ENCODE measurements at regions not wholly inside any gene's neighbourhood (a gene's known extent, or its start where the extent isn't known, plus 50 kb on each side); places are given as distances from the start of the nearest gene placed in this dataset.

DNA sequence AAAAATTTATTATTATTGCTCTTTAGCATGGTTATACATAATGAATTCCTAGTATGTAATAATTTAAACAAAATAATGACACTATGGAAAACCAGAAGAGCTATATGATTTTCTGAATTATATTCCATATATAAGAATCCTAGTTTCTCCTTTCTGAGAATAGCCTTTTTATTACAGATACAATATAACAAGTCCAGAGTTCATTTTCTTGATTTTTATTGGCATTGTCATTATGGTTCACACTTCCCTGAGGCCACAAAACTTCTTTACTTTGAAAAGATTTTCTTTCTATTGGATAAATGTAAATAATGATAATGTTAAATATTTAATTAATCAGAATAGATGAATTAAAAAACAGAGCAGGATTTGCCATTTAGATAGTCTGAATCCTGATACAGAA is 362.3 kb upstream of the BCHE start:
- Histone ChIP-seq H3K27me3 (replicated peaks; ENCODE audit: insufficient read depth) (no peaks in the 10 kb centered on the region), H3K36me3 (no peaks in the 10 kb centered on the region), H3K9me3 (no peaks in the 10 kb centered on the region), H3K27ac (no peak overlapping the region), H3K4me1 (ENCODE audit: control insufficient read depth in 1 of 2, low read depth in 2 of 2) (no peaks in the 10 kb centered on the region), H3K4me3 (no peak overlapping the region)
- ATAC-seq (ENCODE audit: insufficient number of reproducible peaks, low FRiP score, low read depth) (no peak), DNase-seq (ENCODE audit: low spot score) (no peak)
- TF ChIP-seq, protein P1, sequence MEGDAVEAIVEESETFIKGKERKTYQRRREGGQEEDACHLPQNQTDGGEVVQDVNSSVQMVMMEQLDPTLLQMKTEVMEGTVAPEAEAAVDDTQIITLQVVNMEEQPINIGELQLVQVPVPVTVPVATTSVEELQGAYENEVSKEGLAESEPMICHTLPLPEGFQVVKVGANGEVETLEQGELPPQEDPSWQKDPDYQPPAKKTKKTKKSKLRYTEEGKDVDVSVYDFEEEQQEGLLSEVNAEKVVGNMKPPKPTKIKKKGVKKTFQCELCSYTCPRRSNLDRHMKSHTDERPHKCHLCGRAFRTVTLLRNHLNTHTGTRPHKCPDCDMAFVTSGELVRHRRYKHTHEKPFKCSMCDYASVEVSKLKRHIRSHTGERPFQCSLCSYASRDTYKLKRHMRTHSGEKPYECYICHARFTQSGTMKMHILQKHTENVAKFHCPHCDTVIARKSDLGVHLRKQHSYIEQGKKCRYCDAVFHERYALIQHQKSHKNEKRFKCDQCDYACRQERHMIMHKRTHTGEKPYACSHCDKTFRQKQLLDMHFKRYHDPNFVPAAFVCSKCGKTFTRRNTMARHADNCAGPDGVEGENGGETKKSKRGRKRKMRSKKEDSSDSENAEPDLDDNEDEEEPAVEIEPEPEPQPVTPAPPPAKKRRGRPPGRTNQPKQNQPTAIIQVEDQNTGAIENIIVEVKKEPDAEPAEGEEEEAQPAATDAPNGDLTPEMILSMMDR (IDR thresholded peaks at IDR 0.05), result no peak

DNA sequence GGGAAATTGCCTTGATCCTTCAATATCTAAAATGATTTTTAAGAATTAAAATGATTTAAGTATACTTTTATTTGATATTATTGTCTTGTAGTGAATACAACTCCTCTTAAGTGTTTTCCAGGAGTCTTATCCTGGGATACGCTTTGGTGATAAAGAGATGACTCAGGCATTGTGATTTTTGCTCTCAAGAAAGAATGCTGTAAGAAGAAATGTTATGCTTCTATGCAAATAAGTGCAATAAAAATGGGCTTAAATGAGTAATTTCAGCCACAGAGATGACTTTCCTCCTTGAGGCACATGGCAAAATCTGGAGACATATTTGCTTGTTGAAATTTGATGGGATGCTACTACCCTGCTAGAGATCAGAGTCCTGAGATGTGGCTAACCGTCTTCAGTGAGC is 358.6 kb upstream of the BCHE start:
- H3K36me3 ChIP-seq, result no peaks in the 10 kb centered on the region
- H3K27ac ChIP-seq, result no peak overlapping the region
- H3K4me3 ChIP-seq, result no peak overlapping the region
- no peaks in the 10 kb centered on the region for H3K4me1 ChIP-seq (ENCODE audit: control insufficient read depth in 1 of 2, low read depth in 2 of 2)
- TF ChIP-seq, protein P1 (IDR thresholded peaks at IDR 0.05), result no peak
- H3K9me3 ChIP-seq, result no peaks in the 10 kb centered on the region
- H3K27me3 ChIP-seq (replicated peaks; ENCODE audit: insufficient read depth), result no peaks in the 10 kb centered on the region
- DNase-seq (ENCODE audit: low spot score) (no peak), ATAC-seq (ENCODE audit: insufficient number of reproducible peaks, low FRiP score, low read depth) (no peak)

DNA sequence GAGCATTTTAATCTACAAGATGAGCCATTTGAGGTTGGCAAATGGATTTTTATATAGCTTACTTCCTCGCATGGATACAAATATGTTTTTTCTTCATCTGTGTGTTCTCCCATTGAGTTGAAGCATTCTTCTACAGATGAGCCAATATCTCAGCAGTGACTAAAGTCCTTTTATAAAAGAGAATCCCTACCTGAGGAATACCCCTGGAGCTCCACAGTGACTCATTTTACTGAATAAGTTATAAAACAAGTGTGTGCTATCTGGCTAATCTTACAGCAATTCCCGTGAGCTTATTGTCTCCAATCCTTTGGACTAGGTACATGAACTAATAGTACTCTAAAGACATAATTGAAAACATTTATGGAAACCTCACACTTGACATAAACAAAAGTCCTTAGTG is 354.2 kb upstream of the BCHE start:
- Histone ChIP-seq H3K9me3 (no peaks in the 10 kb centered on the region), H3K4me3 (no peak overlapping the region), H3K4me1 (ENCODE audit: control insufficient read depth in 1 of 2, low read depth in 2 of 2) (no peaks in the 10 kb centered on the region), H3K27me3 (replicated peaks; ENCODE audit: insufficient read depth) (no peaks in the 10 kb centered on the region), H3K36me3 (no peaks in the 10 kb centered on the region), H3K27ac (no peak overlapping the region)
- no peak for ATAC-seq (ENCODE audit: insufficient number of reproducible peaks, low FRiP score, low read depth)
- no peak for DNase-seq (ENCODE audit: low spot score)
- TF ChIP-seq, protein P1 (IDR thresholded peaks at IDR 0.05), result no peak

DNA sequence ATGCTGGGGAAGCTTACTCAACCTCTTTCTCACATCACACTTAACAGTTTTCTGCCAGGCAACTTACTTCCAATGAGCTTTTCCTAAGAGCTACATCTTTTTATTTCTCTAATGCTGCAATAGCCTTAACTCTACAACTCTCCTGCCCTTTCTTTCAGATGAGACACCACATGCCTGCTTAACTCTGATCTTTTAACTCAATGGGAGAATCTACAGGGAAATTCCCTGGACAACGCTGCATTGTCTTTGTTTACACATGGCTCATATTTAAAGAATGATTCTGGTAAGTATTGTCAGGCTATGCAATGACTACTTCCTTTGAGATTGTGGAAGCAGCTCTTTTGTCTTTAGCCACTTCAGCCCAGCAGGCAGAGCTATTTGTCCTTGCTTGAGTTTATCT is 353.1 kb upstream of the BCHE start:
- Histone ChIP-seq H3K4me3 (no peak overlapping the region), H3K9me3 (no peaks in the 10 kb centered on the region), H3K36me3 (no peaks in the 10 kb centered on the region), H3K27ac (no peak overlapping the region), H3K27me3 (replicated peaks; ENCODE audit: insufficient read depth) (no peaks in the 10 kb centered on the region), H3K4me1 (ENCODE audit: control insufficient read depth in 1 of 2, low read depth in 2 of 2) (no peaks in the 10 kb centered on the region)
- no peak for DNase-seq (ENCODE audit: low spot score)
- TF ChIP-seq, protein P1 (IDR thresholded peaks at IDR 0.05), result no peak
- no peak for ATAC-seq (ENCODE audit: insufficient number of reproducible peaks, low FRiP score, low read depth)

DNA sequence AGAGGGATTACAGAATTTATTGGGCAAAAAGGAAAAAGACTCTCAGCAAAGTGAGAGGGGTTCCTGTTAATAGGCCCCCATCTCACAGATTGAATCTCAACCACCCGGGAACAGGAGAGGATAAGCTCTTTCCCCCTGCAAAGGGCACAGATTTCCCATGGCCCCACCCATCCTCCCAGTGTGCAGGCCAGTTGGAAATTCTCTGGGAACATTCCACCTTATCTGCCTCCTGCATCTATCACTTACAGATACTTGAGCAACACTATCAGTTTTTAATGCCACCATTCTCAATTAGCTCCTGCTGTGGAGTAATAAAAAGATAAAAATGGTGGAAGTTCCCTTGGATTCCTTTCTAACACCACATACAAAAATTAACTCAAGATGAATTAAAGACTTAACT is 350.0 kb upstream of the BCHE start:
- Histone ChIP-seq H3K27ac (no peak overlapping the region), H3K4me3 (no peak overlapping the region), H3K27me3 (replicated peaks; ENCODE audit: insufficient read depth) (no peaks in the 10 kb centered on the region), H3K36me3 (no peaks in the 10 kb centered on the region), H3K4me1 (ENCODE audit: control insufficient read depth in 1 of 2, low read depth in 2 of 2) (no peaks in the 10 kb centered on the region), H3K9me3 (no peaks in the 10 kb centered on the region)
- TF ChIP-seq, protein P1 (IDR thresholded peaks at IDR 0.05), result no peak
- no peak for ATAC-seq (ENCODE audit: insufficient number of reproducible peaks, low FRiP score, low read depth)
- DNase-seq (ENCODE audit: low spot score), result no peak
